Stomach (tissue), 8 donors: ENCODE measurements at regions not wholly inside any gene's neighbourhood (a gene's known extent, or its start where the extent isn't known, plus 50 kb on each side); places are given as distances from the start of the nearest gene placed in this dataset.

Experiments used
- DNase-seq, 2 donors: peaks; one replicate each; pipeline versions ENCODE4 v3.0.0 to v3.0.0-alpha.2; 2013 to 2019
- H3K27ac ChIP-seq, 5 donors: fragments of 200-600 bp in 4 of 5; sonication (generic) in 4 of 5; one replicate each; pipeline ENCODE4 v1.5.1; 2013 to 2019; ENCODE audit warnings: mild to moderate bottlenecking in 1 of 5, moderate library complexity in 1 of 5
- H3K27me3 ChIP-seq, 3 donors: fragments of 200-600 bp; sonication (generic); one replicate each; pipeline ENCODE4 v1.5.1; 2017 to 2019; ENCODE audit warnings: mixed run types in 1 of 3
- H3K36me3 ChIP-seq, 4 donors: fragments of 200-600 bp; sonication (generic); 1 replicate in 3 of 4; 2 replicates in 1 of 4; pipeline ENCODE4 v1.5.1; 2016 to 2019
- H3K4me1 ChIP-seq, 4 donors: fragments of 200-600 bp; sonication (generic); one replicate each; pipeline ENCODE4 v1.5.1; 2016 to 2019
- H3K4me3 ChIP-seq, 4 donors: fragments of 200-600 bp; sonication (generic) in 3 of 4; one replicate each; pipeline ENCODE4 v1.5.1; 2016 to 2019; ENCODE audit warnings: mild to moderate bottlenecking in 1 of 4
- H3K9me3 ChIP-seq, 4 donors: fragments of 200-600 bp; sonication (generic); one replicate each; pipeline ENCODE4 v1.5.1; 2016 to 2019
- CTCF ChIP-seq, 7 experiments: fragments of 450-650 bp in 4 of 7; fragments of 200-600 bp in 3 of 7; sonication (generic) in 3 of 7; IDR thresholded peaks; one replicate each; pipeline ENCODE4 v1.5.1; 2016 to 2019; ENCODE audit warnings: antibody characterized with exemption in 7 of 7, control low read depth in 2 of 7, mild to moderate bottlenecking in 1 of 7
- EP300 ChIP-seq: sonication (generic); formaldehyde crosslinking; IDR thresholded peaks from one replicate; pipeline ENCODE4 v1.6.1; 2017; ENCODE audit warnings: antibody characterized with exemption
- POLR2A ChIP-seq, 4 donors: fragments of 450-650 bp; IDR thresholded peaks; one replicate each; pipeline ENCODE4 v1.6.1; 2016; ENCODE audit warnings: antibody characterized with exemption in 4 of 4, control low read depth in 2 of 4, mild to moderate bottlenecking in 1 of 4, moderate library complexity in 1 of 4
- POLR2AphosphoS5 ChIP-seq, 3 donors: sonication (generic); formaldehyde crosslinking; IDR thresholded peaks; one replicate each; pipeline ENCODE4 v1.6.1; 2016; ENCODE audit warnings: antibody characterized with exemption in 3 of 3
- WGBS, 5 donors: extraction: QIAGEN DNeasy Blood & Tissue Kit in 3 of 5; methylation state at CpG; one replicate each; pipeline versions ENCODE4 v1.1.5 to v1.1.7; 2013 to 2018; 5-methylcytosine and 5-hydroxymethylcytosine counted together
- intact Hi-C: fragments of 100-400 bp; cut with DNase I; formaldehyde crosslinking; loops from one replicate; pipeline ENCODE4 v1.15.1; 2023; ENCODE audit warnings: low total_unique reads
- donor health status: healthy with polysubstance abuse.
- donor health status: Bipolar disorder and iron deficiency.
- donor health status: healthy.

- no peaks in the 10 kb centered on the region for H3K4me1 ChIP-seq
- no peaks in the 10 kb centered on the region for H3K36me3 ChIP-seq
- intact Hi-C loops: no loop called here
- no peak for DNase-seq
- 31 to 42% (median 34%) methylated on average over 6 of the region's 6 CpGs for WGBS, 5 donors
- TF ChIP-seq POLR2A (IDR thresholded peaks at IDR 0.05): no peak
- TF ChIP-seq CTCF (IDR thresholded peaks at IDR 0.05): no peak
- no peak for TF ChIP-seq EP300
- H3K4me3 ChIP-seq: no peak overlapping the region
- no peak overlapping the region for H3K27ac ChIP-seq
- no peaks in the 10 kb centered on the region for H3K9me3 ChIP-seq
- H3K27me3 ChIP-seq: peaks cover 0 to 25% (median 0%) of the 10 kb centered on the region in 3 donors
Observed at GRCh38 chr11:134999590-134999989, 587.5 kb upstream of the B3GAT1 start.

- WGBS, 5 donors: 86 to 92% (median 89%) methylated on average over 11 of the region's 11 CpGs
Observed at GRCh38 chr11:134997652-134998320, 585.7 kb upstream of the B3GAT1 start.

GRCh38 chr11:134995741-134996140 is 583.7 kb upstream of the B3GAT1 start:
- peaks cover 0 to 42% (median 0%) of the 10 kb centered on the region in 3 donors for H3K27me3 ChIP-seq
- TF ChIP-seq POLR2AphosphoS5 (IDR thresholded peaks at IDR 0.05) (no peak), EP300 (no peak), POLR2A (IDR thresholded peaks at IDR 0.05) (no peak), CTCF (IDR thresholded peaks at IDR 0.05) (no peak)
- no peak for DNase-seq
- H3K27ac ChIP-seq: no peak overlapping the region
- 20 to 31% (median 29%) methylated on average over 5 of the region's 5 CpGs for WGBS, 5 donors
- intact Hi-C loops: no loop called here
- H3K9me3 ChIP-seq: no peaks in the 10 kb centered on the region
- H3K36me3 ChIP-seq: no peaks in the 10 kb centered on the region
- H3K4me1 ChIP-seq: no peaks in the 10 kb centered on the region
- H3K4me3 ChIP-seq: no peak overlapping the region

More at GRCh38 chr11:134997652-134998320, 585.7 kb upstream of the B3GAT1 start:
- Histone ChIP-seq H3K36me3 (no peaks in the 10 kb centered on the region), H3K9me3 (no peaks in the 10 kb centered on the region), H3K4me1 (no peaks in the 10 kb centered on the region), H3K27ac (no peak overlapping the region), H3K27me3 (peaks cover 0 to 42% (median 0%) of the 10 kb centered on the region in 3 donors), H3K4me3 (no peak overlapping the region)
- intact Hi-C loops: no loop called here
- TF ChIP-seq EP300: no peak
- no peak for TF ChIP-seq POLR2A (IDR thresholded peaks at IDR 0.05)
- no peak for TF ChIP-seq CTCF (IDR thresholded peaks at IDR 0.05)
- no peak for TF ChIP-seq POLR2AphosphoS5 (IDR thresholded peaks at IDR 0.05)
- no peak for DNase-seq

- Histone ChIP-seq H3K36me3 (no peaks in the 10 kb centered on the region), H3K4me1 (no peaks in the 10 kb centered on the region), H3K9me3 (no peaks in the 10 kb centered on the region), H3K4me3 (no peak overlapping the region), H3K27me3 (peaks cover 0 to 33% (median 0%) of the 10 kb centered on the region in 3 donors), H3K27ac (no peak overlapping the region)
- intact Hi-C loops: no loop called here
- TF ChIP-seq EP300 (no peak), POLR2A (IDR thresholded peaks at IDR 0.05) (no peak), CTCF (IDR thresholded peaks at IDR 0.05) (no peak), POLR2AphosphoS5 (IDR thresholded peaks at IDR 0.05) (no peak)
- no peak for DNase-seq
Observed at GRCh38 chr11:134994431-134994830, 582.4 kb upstream of the B3GAT1 start.
